Left ventricle myocardium inferior (tissue), 1 donor: ENCODE measurements at regions not wholly inside any gene's neighbourhood (a gene's known extent, or its start where the extent isn't known, plus 50 kb on each side); places are given as distances from the start of the nearest gene placed in this dataset.
"Not testable (repeated sequence)": the region's sequence is repeated elsewhere in the genome, so short reads cannot be mapped to it uniquely, and the experiment has no call there.

Experiments
- DNase-seq: peaks from one replicate; pipeline ENCODE4 v3.0.0-alpha.2; 2020
- H3K27ac ChIP-seq: fragments of 200-600 bp; replicated peaks from 2 replicates; pipeline ENCODE4 v1.8.0; 2021
- H3K27me3 ChIP-seq: fragments of 200-600 bp; 2 replicates; pipeline ENCODE4 v1.8.0; 2021; ENCODE audit warnings: low read depth
- H3K36me3 ChIP-seq: fragments of 200-600 bp; 2 replicates; pipeline ENCODE4 v1.8.0; 2021
- H3K4me1 ChIP-seq: fragments of 200-600 bp; 2 replicates; pipeline ENCODE4 v1.8.0; 2021
- H3K4me3 ChIP-seq: fragments of 200-600 bp; 2 replicates; pipeline ENCODE4 v1.8.0; 2021; ENCODE audit warnings: mild to moderate bottlenecking, moderate library complexity
- H3K9me3 ChIP-seq: fragments of 200-600 bp; replicated peaks from 2 replicates; pipeline ENCODE4 v1.8.0; 2021
- CTCF ChIP-seq: fragments of 200-600 bp; IDR thresholded peaks from 2 replicates; pipeline ENCODE4 v1.8.0; 2021; ENCODE audit warnings: antibody characterized with exemption, mild to moderate bottlenecking, borderline replicate concordance
- intact Hi-C: fragments of 100-400 bp; cut with micrococcal nuclease; formaldehyde crosslinking; loops from one replicate; pipeline ENCODE4 v1.11.0; 2022
- donor health status: DM: no; HTN: yes; CAD: no; lungs with severe emphysema.

GRCh38 chr4:31259119-31259518 is 539.0 kb downstream of the PCDH7 start:
- DNase-seq = no peak
- intact Hi-C loops = no loop called here
- no peak for TF ChIP-seq CTCF
- Histone ChIP-seq H3K27ac (no peak overlapping the region), H3K36me3 (no peaks in the 10 kb centered on the region), H3K4me3 (no peak overlapping the region), H3K9me3 (peaks cover 5% of the 10 kb centered on the region), H3K4me1 (no peaks in the 10 kb centered on the region), H3K27me3 (no peaks in the 10 kb centered on the region)

- intact Hi-C loops = no loop called here
- Histone ChIP-seq H3K9me3 (peaks cover 5% of the 10 kb centered on the region), H3K4me3 (no peak overlapping the region), H3K27ac (no peak overlapping the region), H3K36me3 (no peaks in the 10 kb centered on the region), H3K27me3 (no peaks in the 10 kb centered on the region), H3K4me1 (no peaks in the 10 kb centered on the region)
- no peak for TF ChIP-seq CTCF
- DNase-seq = no peak
Measured at GRCh38 chr4:31261632-31262031, 541.5 kb downstream of the PCDH7 start.

GRCh38 chr4:31266094-31266493 is 545.9 kb downstream of the PCDH7 start:
- H3K27me3 ChIP-seq, DNase-seq, H3K36me3 ChIP-seq, H3K4me1 ChIP-seq, intact Hi-C loops, H3K27ac ChIP-seq, H3K4me3 ChIP-seq, H3K9me3 ChIP-seq: not testable (repeated sequence)

GRCh38 chr4:31272331-31273061 is 552.3 kb downstream of the PCDH7 start:
- H3K4me3 ChIP-seq = no peak overlapping the region
- DNase-seq = no peak
- H3K4me1 ChIP-seq = no peaks in the 10 kb centered on the region
- H3K27ac ChIP-seq = no peak overlapping the region
- no peaks in the 10 kb centered on the region for H3K27me3 ChIP-seq
- intact Hi-C loops = no loop called here
- H3K36me3 ChIP-seq = no peaks in the 10 kb centered on the region
- no peak for TF ChIP-seq CTCF
- peaks cover 1% of the 10 kb centered on the region for H3K9me3 ChIP-seq

GRCh38 chr4:31275906-31276305 is 555.7 kb downstream of the PCDH7 start:
- H3K27me3 ChIP-seq = no peaks in the 10 kb centered on the region
- intact Hi-C loops = no loop called here
- peaks cover 9% of the 10 kb centered on the region for H3K9me3 ChIP-seq
- H3K27ac ChIP-seq = no peak overlapping the region
- no peak for TF ChIP-seq CTCF
- no peak overlapping the region for H3K4me3 ChIP-seq
- DNase-seq = no peak
- no peaks in the 10 kb centered on the region for H3K4me1 ChIP-seq
- no peaks in the 10 kb centered on the region for H3K36me3 ChIP-seq

- Histone ChIP-seq H3K4me3 (no peak overlapping the region), H3K4me1 (no peaks in the 10 kb centered on the region), H3K27ac (no peak overlapping the region), H3K27me3 (no peaks in the 10 kb centered on the region), H3K36me3 (no peaks in the 10 kb centered on the region), H3K9me3 (peaks cover 28% of the 10 kb centered on the region)
- no peak for DNase-seq
- intact Hi-C loops = no loop called here
- no peak for TF ChIP-seq CTCF
Measured at GRCh38 chr4:31283679-31284078, 563.5 kb downstream of the PCDH7 start.
